ENCODE measurements at regions not wholly inside any gene's neighbourhood (a gene's known extent, or its start where the extent isn't known, plus 50 kb on each side); places are given as distances from the start of the nearest gene placed in this dataset.

GRCh38 chr1:87555366-87555765, 226.7 kb downstream of the LMO4 start:
- no peak for DNase-seq (ENCODE audit: low read depth in 4 of 4, low spot score in 2 of 4)

GRCh38 chr1:87556326-87556725, 227.6 kb downstream of the LMO4 start:
- no peak for DNase-seq (ENCODE audit: low read depth in 4 of 4, low spot score in 2 of 4)

GRCh38 chr1:87558921-87559320, 230.2 kb downstream of the LMO4 start:
- no peak for DNase-seq (ENCODE audit: low read depth in 4 of 4, low spot score in 2 of 4)

GRCh38 chr1:87560137-87560536, 231.5 kb downstream of the LMO4 start:
- DNase-seq (ENCODE audit: low read depth in 4 of 4, low spot score in 2 of 4), result no peak

- no peak for DNase-seq (ENCODE audit: low read depth in 4 of 4, low spot score in 2 of 4)
These were observed 232.1 kb downstream of the LMO4 start for GRCh38 chr1:87560601-87561360.

GRCh38 chr1:87563211-87563610, 234.5 kb downstream of the LMO4 start:
- DNase-seq (ENCODE audit: low read depth in 4 of 4, low spot score in 2 of 4), result no peak

GRCh38 chr1:87565861-87566260, 237.2 kb downstream of the LMO4 start:
- DNase-seq (ENCODE audit: low read depth in 4 of 4, low spot score in 2 of 4), result no peak

GRCh38 chr1:87568005-87568404, 239.3 kb downstream of the LMO4 start:
- no peak for DNase-seq (ENCODE audit: low read depth in 4 of 4, low spot score in 2 of 4)

- no peak for DNase-seq (ENCODE audit: low read depth in 4 of 4, low spot score in 2 of 4)
These were observed 240.2 kb downstream of the LMO4 start for GRCh38 chr1:87568911-87569310.

GRCh38 chr1:87572008-87572407, 243.3 kb downstream of the LMO4 start:
- DNase-seq (ENCODE audit: low read depth in 4 of 4, low spot score in 2 of 4), result no peak

- no peak for DNase-seq (ENCODE audit: low read depth in 4 of 4, low spot score in 2 of 4)
These were observed 244.2 kb downstream of the LMO4 start for GRCh38 chr1:87572891-87573290.

- no peak for DNase-seq (ENCODE audit: low read depth in 4 of 4, low spot score in 2 of 4)
These were observed 246.8 kb downstream of the LMO4 start for GRCh38 chr1:87575528-87575927.

GRCh38 chr1:87578464-87578863, 249.8 kb downstream of the LMO4 start:
- no peak for DNase-seq (ENCODE audit: low read depth in 4 of 4, low spot score in 2 of 4)

- DNase-seq (ENCODE audit: low read depth in 4 of 4, low spot score in 2 of 4), result no peak
These were observed 254.8 kb downstream of the LMO4 start for GRCh38 chr1:87583459-87583858.

- DNase-seq (ENCODE audit: low read depth in 4 of 4, low spot score in 2 of 4), result no peak
These were observed 255.9 kb downstream of the LMO4 start for GRCh38 chr1:87584586-87584985.

- DNase-seq (ENCODE audit: low read depth in 4 of 4, low spot score in 2 of 4), result no peak
These were observed 257.8 kb downstream of the LMO4 start for GRCh38 chr1:87586501-87586900.

- DNase-seq (ENCODE audit: low read depth in 4 of 4, low spot score in 2 of 4), result no peak
These were observed 259.8 kb downstream of the LMO4 start for GRCh38 chr1:87588495-87588894.

- DNase-seq (ENCODE audit: low read depth in 4 of 4, low spot score in 2 of 4), result no peak
These were observed 262.8 kb downstream of the LMO4 start for GRCh38 chr1:87591492-87591891.

- DNase-seq (ENCODE audit: low read depth in 4 of 4, low spot score in 2 of 4), result no peak
These were observed 263.5 kb downstream of the LMO4 start for GRCh38 chr1:87592156-87592555.

- no peak for DNase-seq (ENCODE audit: low read depth in 4 of 4, low spot score in 2 of 4)
These were observed 266.2 kb downstream of the LMO4 start for GRCh38 chr1:87594736-87595383.

- DNase-seq (ENCODE audit: low read depth in 4 of 4, low spot score in 2 of 4), result no peak
These were observed 266.7 kb downstream of the LMO4 start for GRCh38 chr1:87595384-87595781.

- no peak for DNase-seq (ENCODE audit: low read depth in 4 of 4, low spot score in 2 of 4)
These were observed 269.7 kb downstream of the LMO4 start for GRCh38 chr1:87598429-87598828.

Measured in left renal cortex interstitium (tissue), 4 donors.